GM12873 (cell line): ENCODE measurements at regions not wholly inside any gene's neighbourhood (a gene's known extent, or its start where the extent isn't known, plus 50 kb on each side); places are given as distances from the start of the nearest gene placed in this dataset.

Experiments used
- CTCF ChIP-seq: IDR thresholded peaks from 2 replicates; pipeline ENCODE4 v1.5.1; 2012; ENCODE audit warnings: low read depth, mild to moderate bottlenecking, moderate library complexity, low read length, control low read depth; ENCODE audit not compliant: insufficient read depth; ENCODE audit errors: missing control alignments

- TF ChIP-seq CTCF, result no peak
These were observed 240.4 kb downstream of the MYLK4 start for GRCh38 chr6:2510316-2510715.

GRCh38 chr6:2509711-2510110, 241.0 kb downstream of the MYLK4 start:
- no peak for TF ChIP-seq CTCF

- no peak for TF ChIP-seq CTCF
These were observed 242.7 kb downstream of the MYLK4 start for GRCh38 chr6:2508071-2508470.

- TF ChIP-seq CTCF, result no peak
These were observed 243.1 kb downstream of the MYLK4 start for GRCh38 chr6:2507521-2508037.

- TF ChIP-seq CTCF, result no peak
These were observed 243.7 kb downstream of the MYLK4 start for GRCh38 chr6:2507016-2507415.

GRCh38 chr6:2505624-2506023, 245.1 kb downstream of the MYLK4 start:
- peak; percentile 60 for TF ChIP-seq CTCF

- TF ChIP-seq CTCF, result no peak
These were observed 246.1 kb downstream of the MYLK4 start for GRCh38 chr6:2504495-2505064.
